Right lobe of liver (tissue), 6 donors: ENCODE measurements at regions not wholly inside any gene's neighbourhood (a gene's known extent, or its start where the extent isn't known, plus 50 kb on each side); places are given as distances from the start of the nearest gene placed in this dataset.
"Not testable (repeated sequence)": the region's sequence is repeated elsewhere in the genome, so short reads cannot be mapped to it uniquely, and the experiment has no call there.

ENCODE experiments used
- ATAC-seq, 4 donors: fragments of 200-7000 bp; cut with Tn5 transposase; one replicate each; pipeline ENCODE4 v1.9.1; 2020; ENCODE audit warnings: mild to moderate bottlenecking in 4 of 4, moderate library complexity in 4 of 4
- DNase-seq, 3 donors: peaks; one replicate each; pipeline ENCODE4 v3.0.0-alpha.2; 2020
- H3K27ac ChIP-seq, 3 donors: fragments of 200-600 bp; one replicate each; pipeline ENCODE4 v1.8.0; 2022
- H3K27me3 ChIP-seq, 2 donors: fragments of 200-600 bp; one replicate each; pipeline ENCODE4 v1.8.0; 2022
- H3K36me3 ChIP-seq, 4 donors: fragments of 200-600 bp; sonication (generic) in 1 of 4; one replicate each; pipeline versions ENCODE4 v1.5.1 to v1.8.0; 2017 to 2022; ENCODE audit warnings: control low read depth in 1 of 4
- H3K4me1 ChIP-seq, 4 donors: fragments of 200-600 bp; sonication (generic) in 1 of 4; one replicate each; pipeline versions ENCODE4 v1.5.1 to v1.8.0; 2017 to 2022; ENCODE audit warnings: control low read depth in 1 of 4
- H3K4me3 ChIP-seq, 3 donors: fragments of 200-600 bp; one replicate each; pipeline ENCODE4 v1.8.0; 2022
- H3K9me3 ChIP-seq, 4 donors: fragments of 200-600 bp; sonication (generic) in 1 of 4; one replicate each; pipeline versions ENCODE4 v1.5.1 to v1.8.0; 2017 to 2022; ENCODE audit warnings: control low read depth in 1 of 4
- CTCF ChIP-seq, 4 donors: fragments of 200-600 bp in 3 of 4; fragments of 450-650 bp in 1 of 4; IDR thresholded peaks; one replicate each; pipeline versions ENCODE4 v1.5.1 to v1.8.0; 2016 to 2022; ENCODE audit warnings: antibody characterized with exemption in 4 of 4, mild to moderate bottlenecking in 2 of 4
- POLR2A ChIP-seq: fragments of 450-650 bp; IDR thresholded peaks from one replicate; pipeline ENCODE4 v1.6.1; 2017; ENCODE audit warnings: antibody characterized with exemption, mild to moderate bottlenecking
- WGBS: methylation state at CpG from one replicate; pipeline ENCODE4 v1.1.6; 2018; ENCODE audit warnings: low coverage, low lambda C conversion rate; ENCODE audit not compliant: insufficient coverage; ENCODE audit errors: missing lambda C conversion rate; 5-methylcytosine and 5-hydroxymethylcytosine counted together
- intact Hi-C, 2 donors: fragments of 100-400 bp; cut with DNase I; formaldehyde crosslinking; loops; one replicate each; pipeline versions ENCODE4 v1.11.2 to v1.14.1; 2022
- donor health status: DM: no; HTN: yes; CAD: no.
- donor health status: DM: no; HTN: no; CAD: no.
- donor health status: DM: no; HTN: no; CAD: no.
- donor health status: DM: no; HTN: yes; CAD: no.
- donor health status: DM: no; HTN: yes; CAD: no.

GRCh38 chr9:82131072-82131471 is 142.5 kb downstream of the SPATA31D1 start:
- Histone ChIP-seq H3K27me3 (no peaks in the 10 kb centered on the region), H3K9me3 (no peaks in the 10 kb centered on the region), H3K4me1 (no peaks in the 10 kb centered on the region), H3K4me3 (no peak overlapping the region), H3K36me3 (no peaks in the 10 kb centered on the region), H3K27ac (no peak overlapping the region)
- ATAC-seq (no peak), DNase-seq (no peak)
- intact Hi-C loops, result no loop called here
- no peak for TF ChIP-seq POLR2A
- no peak for TF ChIP-seq CTCF (IDR thresholded peaks at IDR 0.05)
- no CpG with 5 or more reads among the region's 9 CpGs for WGBS

GRCh38 chr9:82132024-82132423 is 143.5 kb downstream of the SPATA31D1 start:
- no peaks in the 10 kb centered on the region for H3K27me3 ChIP-seq
- TF ChIP-seq POLR2A, result no peak
- no peak for TF ChIP-seq CTCF (IDR thresholded peaks at IDR 0.05)
- ATAC-seq (no peak), DNase-seq (no peak)
- intact Hi-C loops, result no loop called here
- H3K27ac ChIP-seq, result no peak overlapping the region
- H3K4me1 ChIP-seq, result no peaks in the 10 kb centered on the region
- H3K4me3 ChIP-seq, result no peak overlapping the region
- 100% methylated on average over 1 of the region's 1 CpG for WGBS
- no peaks in the 10 kb centered on the region for H3K36me3 ChIP-seq
- no peaks in the 10 kb centered on the region for H3K9me3 ChIP-seq

DNA sequence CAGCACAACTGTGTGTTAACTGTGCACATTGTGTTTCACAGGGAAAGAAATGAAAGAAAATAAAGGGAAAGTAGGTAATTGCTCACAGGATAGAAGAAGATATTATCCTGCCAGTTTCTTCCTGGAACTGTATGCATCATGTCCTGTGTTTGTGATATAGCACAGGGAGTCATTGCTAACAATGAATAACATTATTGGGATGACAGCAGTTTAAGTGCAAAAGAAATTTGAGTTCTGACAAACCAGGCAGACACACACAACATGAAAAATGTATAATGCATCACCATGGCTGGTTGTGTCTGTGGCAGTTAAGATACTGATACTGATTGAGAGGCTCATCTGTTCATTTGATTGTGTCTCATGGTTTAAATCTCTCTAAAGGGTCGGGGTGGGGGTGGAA is 145.4 kb downstream of the SPATA31D1 start:
- H3K4me3 ChIP-seq, result no peak overlapping the region
- H3K27ac ChIP-seq, result no peak overlapping the region
- H3K9me3 ChIP-seq, result no peaks in the 10 kb centered on the region
- H3K36me3 ChIP-seq, result no peaks in the 10 kb centered on the region
- ATAC-seq (no peak), DNase-seq (no peak)
- no peaks in the 10 kb centered on the region for H3K4me1 ChIP-seq
- WGBS, result 20% methylated on average over 1 of the region's 1 CpG
- H3K27me3 ChIP-seq, result no peaks in the 10 kb centered on the region
- intact Hi-C loops, result no loop called here
- no peak for TF ChIP-seq CTCF (IDR thresholded peaks at IDR 0.05)
- TF ChIP-seq POLR2A, result no peak

DNA sequence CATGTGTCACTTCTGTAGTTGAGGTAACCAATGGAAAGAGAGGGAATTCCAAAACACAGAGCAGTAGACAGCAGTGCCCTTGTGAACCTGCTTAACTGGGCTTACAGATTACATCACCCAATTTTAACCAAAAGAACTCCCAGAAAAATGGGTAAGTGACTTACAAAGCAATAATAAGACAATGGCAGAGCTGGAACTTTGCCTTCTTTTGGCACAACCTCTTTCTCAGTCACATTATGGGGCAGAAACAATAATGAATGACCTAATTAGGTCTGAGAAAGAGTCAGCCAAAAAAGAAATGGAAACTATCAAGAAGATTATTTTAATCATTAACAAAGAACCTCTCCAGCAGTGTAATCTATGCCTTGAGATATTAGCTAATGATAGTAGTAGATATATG is 146.5 kb downstream of the SPATA31D1 start:
- ATAC-seq (no peak), DNase-seq (no peak)
- no peaks in the 10 kb centered on the region for H3K36me3 ChIP-seq
- no peaks in the 10 kb centered on the region for H3K27me3 ChIP-seq
- intact Hi-C loops, result no loop called here
- H3K4me1 ChIP-seq, result no peaks in the 10 kb centered on the region
- H3K9me3 ChIP-seq, result no peaks in the 10 kb centered on the region
- no peak overlapping the region for H3K4me3 ChIP-seq
- no peak for TF ChIP-seq CTCF (IDR thresholded peaks at IDR 0.05)
- no peak for TF ChIP-seq POLR2A
- no peak overlapping the region for H3K27ac ChIP-seq

- H3K4me3 ChIP-seq, H3K36me3 ChIP-seq, ATAC-seq, DNase-seq, H3K27me3 ChIP-seq, H3K27ac ChIP-seq, H3K4me1 ChIP-seq, intact Hi-C loops, H3K9me3 ChIP-seq: not testable (repeated sequence)
Observed at GRCh38 chr9:82138081-82138480, 149.5 kb downstream of the SPATA31D1 start.
